ENCODE measurements at regions not wholly inside any gene's neighbourhood (a gene's known extent, or its start where the extent isn't known, plus 50 kb on each side); places are given as distances from the start of the nearest gene placed in this dataset.
"Not testable (repeated sequence)": the region's sequence is repeated elsewhere in the genome, so short reads cannot be mapped to it uniquely, and the experiment has no call there.

DNA sequence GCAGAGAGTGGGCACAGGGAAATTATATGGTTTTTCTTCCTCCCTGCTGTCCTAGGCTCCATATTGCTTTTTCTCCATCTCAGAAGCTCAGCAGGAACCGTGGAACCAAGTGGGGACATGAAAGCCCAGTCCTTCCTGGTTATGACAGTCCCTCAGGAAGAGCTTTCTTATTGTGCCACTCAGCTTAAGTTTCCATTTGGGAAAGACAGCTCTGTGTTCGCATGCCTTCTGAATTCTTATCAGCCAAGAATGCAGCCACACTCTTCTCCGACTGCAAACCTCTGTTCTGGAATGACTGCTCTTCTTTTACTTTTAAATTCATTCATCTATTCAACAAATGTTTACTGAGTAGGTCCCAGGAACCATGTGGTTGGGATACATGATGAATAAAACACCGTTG is 58.0 kb upstream of the PPARGC1A start:
- no peak for DNase-seq (ENCODE audit: low read depth)

DNA sequence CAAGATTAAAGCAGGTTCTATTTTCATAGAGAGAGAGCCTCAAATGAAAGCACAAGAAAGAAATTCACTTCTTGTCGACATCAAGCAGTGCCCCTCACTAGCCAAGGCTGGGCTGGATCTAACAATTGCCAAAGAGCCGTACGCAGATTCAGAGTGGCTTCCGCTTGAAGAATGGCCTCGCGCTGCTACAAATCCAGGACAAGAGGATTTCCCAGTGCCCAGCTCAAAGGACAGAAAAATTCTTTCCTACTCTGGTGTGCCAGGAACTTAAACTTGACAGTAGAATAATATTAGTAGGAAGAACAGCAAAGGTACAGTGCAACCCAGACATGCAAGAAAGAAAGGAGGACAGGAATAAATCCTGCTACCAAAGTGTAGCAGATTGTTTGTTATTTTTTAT is 56.5 kb upstream of the PPARGC1A start:
- no peak for DNase-seq (ENCODE audit: low read depth)

DNA sequence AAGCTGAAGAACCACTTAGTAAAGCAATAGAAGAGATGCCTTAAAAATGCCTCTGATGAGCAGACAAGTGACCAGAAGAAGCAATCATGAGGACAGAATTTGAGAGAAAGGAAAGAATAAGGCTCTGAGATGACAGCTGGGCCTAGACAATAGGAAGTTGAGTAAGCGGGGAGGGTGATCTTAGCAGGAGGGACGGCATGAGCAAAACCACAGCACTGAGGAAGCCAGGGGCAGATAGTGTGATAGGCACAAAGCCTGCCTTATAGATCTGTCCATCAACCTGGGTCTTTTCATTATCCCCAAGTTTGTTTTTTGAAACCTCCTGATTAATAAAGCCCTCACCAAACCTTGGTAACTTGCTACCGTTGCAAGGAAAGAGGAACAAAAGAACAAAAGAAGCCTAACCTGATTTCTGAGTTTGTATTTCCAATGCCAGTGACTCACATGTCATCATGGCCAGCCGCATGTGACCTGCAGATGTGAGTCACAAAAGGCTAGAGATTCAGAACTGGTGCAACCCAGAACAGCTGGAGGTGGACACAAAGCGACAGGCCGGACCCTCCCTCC is 55.7 kb upstream of the PPARGC1A start:
- DNase-seq (ENCODE audit: low read depth) = peak; percentile 70

DNA sequence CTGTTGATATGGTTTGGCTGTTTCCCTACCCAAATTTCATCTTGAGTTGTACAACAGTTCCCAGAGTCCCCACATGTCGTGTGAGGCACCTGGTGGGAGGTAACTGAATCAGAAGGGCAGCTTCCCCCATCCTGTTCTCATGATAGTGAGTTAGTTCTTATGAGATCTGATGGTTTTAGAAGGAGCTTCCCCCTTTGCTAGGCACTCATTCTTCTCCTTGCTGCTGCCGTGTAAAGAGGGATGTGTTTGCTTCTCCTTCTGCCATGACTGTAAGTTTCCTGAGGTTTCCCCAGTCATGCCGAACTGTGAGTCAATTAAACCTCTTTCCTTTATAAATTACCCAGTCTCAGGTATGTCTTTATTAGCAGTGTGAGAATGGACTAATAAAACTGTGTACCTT is 54.7 kb upstream of the PPARGC1A start:
- DNase-seq (ENCODE audit: low read depth) = not testable (repeated sequence)

DNA sequence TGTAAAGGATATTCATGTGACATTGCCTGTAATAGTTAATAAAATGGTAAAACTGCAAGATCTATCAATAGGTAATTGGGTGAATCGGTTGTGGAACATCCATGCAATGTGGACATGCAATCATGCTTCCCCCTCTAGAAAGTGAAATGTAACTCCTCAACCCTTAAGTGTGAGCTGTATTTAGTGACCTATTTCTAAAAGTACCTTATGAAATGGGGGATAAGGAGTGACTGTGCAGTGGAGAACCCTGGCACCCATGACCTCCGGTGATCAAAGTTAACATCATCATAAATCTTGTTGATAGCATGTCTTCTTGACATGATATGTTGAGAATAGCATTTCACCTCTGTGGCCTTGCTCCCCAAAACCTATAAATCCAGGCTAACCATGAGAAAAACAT is 53.6 kb upstream of the PPARGC1A start:
- DNase-seq (ENCODE audit: low read depth) = no peak

DNA sequence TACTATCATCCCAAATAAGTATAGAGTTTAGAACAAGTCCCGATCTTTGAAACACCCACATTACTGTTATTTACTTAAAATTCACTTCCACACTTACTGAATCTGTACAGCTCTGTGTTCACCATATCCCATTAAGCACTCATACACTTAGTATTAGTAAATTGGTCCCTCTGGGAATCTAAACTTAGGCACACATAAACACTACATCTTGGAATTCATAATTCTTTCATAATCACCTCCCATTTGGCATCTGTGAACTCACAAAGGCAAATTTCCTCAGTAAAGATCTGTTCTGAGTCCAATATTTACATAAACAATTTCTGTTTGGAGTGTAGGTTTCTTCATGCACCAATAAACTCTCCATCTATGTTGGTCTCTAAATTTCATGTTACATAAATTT is 52.6 kb upstream of the PPARGC1A start:
- DNase-seq (ENCODE audit: low read depth) = no peak

Data from HS-5 (cell line).